ENCODE measurements at regions not wholly inside any gene's neighbourhood (a gene's known extent, or its start where the extent isn't known, plus 50 kb on each side); places are given as distances from the start of the nearest gene placed in this dataset.

GRCh38 chr21:23811805-23812204 is 1795.5 kb downstream of the MRPL39 start:
- TF ChIP-seq YY1 (IDR thresholded peaks at IDR 0.05; ENCODE audit: low read depth), result no peak
- no peak for TF ChIP-seq TAF1 (IDR thresholded peaks at IDR 0.05; ENCODE audit: low read depth)
- no peak for TF ChIP-seq EP300 (IDR thresholded peaks at IDR 0.05; ENCODE audit: borderline replicate concordance)
- TF ChIP-seq TEAD4 (IDR thresholded peaks at IDR 0.05), result no peak
- TF ChIP-seq CREB1 (IDR thresholded peaks at IDR 0.05; ENCODE audit: low read depth), result no peak
- TF ChIP-seq MAX (IDR thresholded peaks at IDR 0.05), result no peak
- no peak for TF ChIP-seq USF1 (IDR thresholded peaks at IDR 0.05)
- no peak for TF ChIP-seq FOXM1 (IDR thresholded peaks at IDR 0.05; ENCODE audit: borderline replicate concordance, low read depth)
- no peak for TF ChIP-seq RAD21 (IDR thresholded peaks at IDR 0.05; ENCODE audit: low read depth)

- TF ChIP-seq USF1 (IDR thresholded peaks at IDR 0.05) (no peak), EGR1 (IDR thresholded peaks at IDR 0.05) (no peak), NFIC (IDR thresholded peaks at IDR 0.05) (no peak)
These were observed 1797.7 kb downstream of the MRPL39 start for GRCh38 chr21:23809573-23809972.

GRCh38 chr21:23804866-23805265 is 1802.4 kb downstream of the MRPL39 start:
- TF ChIP-seq TEAD4 (IDR thresholded peaks at IDR 0.05) (no peak), YY1 (IDR thresholded peaks at IDR 0.05; ENCODE audit: low read depth) (no peak), REST (IDR thresholded peaks at IDR 0.05; ENCODE audit: low read depth) (no peak), ZBTB7A (IDR thresholded peaks at IDR 0.05; ENCODE audit: low read depth) (no peak), MAX (IDR thresholded peaks at IDR 0.05) (no peak), TCF12 (IDR thresholded peaks at IDR 0.05; ENCODE audit: low read depth) (no peak), CEBPB (IDR thresholded peaks at IDR 0.05) (no peak), CREB1 (IDR thresholded peaks at IDR 0.05; ENCODE audit: low read depth) (no peak), USF1 (IDR thresholded peaks at IDR 0.05) (no peak), FOXM1 (IDR thresholded peaks at IDR 0.05; ENCODE audit: borderline replicate concordance, low read depth) (no peak), EGR1 (IDR thresholded peaks at IDR 0.05) (no peak), NFIC (IDR thresholded peaks at IDR 0.05) (no peak), EP300 (IDR thresholded peaks at IDR 0.05; ENCODE audit: borderline replicate concordance) (no peak), TAF1 (IDR thresholded peaks at IDR 0.05; ENCODE audit: low read depth) (no peak), RAD21 (IDR thresholded peaks at IDR 0.05; ENCODE audit: low read depth) (no peak)

- TF ChIP-seq NFIC (IDR thresholded peaks at IDR 0.05), result no peak
- no peak for TF ChIP-seq REST (IDR thresholded peaks at IDR 0.05; ENCODE audit: low read depth)
- TF ChIP-seq ZBTB7A (IDR thresholded peaks at IDR 0.05; ENCODE audit: low read depth), result no peak
- no peak for TF ChIP-seq TCF12 (IDR thresholded peaks at IDR 0.05; ENCODE audit: low read depth)
- TF ChIP-seq TAF1 (IDR thresholded peaks at IDR 0.05; ENCODE audit: low read depth), result no peak
- TF ChIP-seq FOXM1 (IDR thresholded peaks at IDR 0.05; ENCODE audit: borderline replicate concordance, low read depth), result no peak
- TF ChIP-seq TEAD4 (IDR thresholded peaks at IDR 0.05), result no peak
- TF ChIP-seq USF1 (IDR thresholded peaks at IDR 0.05), result no peak
These were observed 1806.0 kb downstream of the MRPL39 start for GRCh38 chr21:23801292-23801691.

- TF ChIP-seq EGR1 (IDR thresholded peaks at IDR 0.05) (no peak), CEBPB (IDR thresholded peaks at IDR 0.05) (no peak), TAF1 (IDR thresholded peaks at IDR 0.05; ENCODE audit: low read depth) (no peak), USF1 (IDR thresholded peaks at IDR 0.05) (no peak), EP300 (IDR thresholded peaks at IDR 0.05; ENCODE audit: borderline replicate concordance) (no peak), NFIC (IDR thresholded peaks at IDR 0.05) (no peak), TEAD4 (IDR thresholded peaks at IDR 0.05) (no peak), MAX (IDR thresholded peaks at IDR 0.05) (no peak), REST (IDR thresholded peaks at IDR 0.05; ENCODE audit: low read depth) (no peak), TCF12 (IDR thresholded peaks at IDR 0.05; ENCODE audit: low read depth) (no peak)
These were observed 1807.9 kb downstream of the MRPL39 start for GRCh38 chr21:23799376-23799775.
